Lower leg skin (tissue), 3 donors: ENCODE measurements at regions not wholly inside any gene's neighbourhood (a gene's known extent, or its start where the extent isn't known, plus 50 kb on each side); places are given as distances from the start of the nearest gene placed in this dataset.

Experiments used
- POLR2A ChIP-seq, 2 donors: fragments of 450-650 bp; IDR thresholded peaks; one replicate each; pipeline ENCODE4 v1.6.1; 2016 to 2017; ENCODE audit warnings: antibody characterized with exemption in 2 of 2, mild to moderate bottlenecking in 1 of 2, moderate library complexity in 1 of 2
- TF ChIP-seq, protein P1 (sequence below), 3 donors: fragments of 450-650 bp; IDR thresholded peaks; one replicate each; pipeline ENCODE4 v1.5.1; 2016; ENCODE audit warnings: antibody characterized with exemption in 3 of 3, mild to moderate bottlenecking in 3 of 3, moderate library complexity in 2 of 3

DNA sequence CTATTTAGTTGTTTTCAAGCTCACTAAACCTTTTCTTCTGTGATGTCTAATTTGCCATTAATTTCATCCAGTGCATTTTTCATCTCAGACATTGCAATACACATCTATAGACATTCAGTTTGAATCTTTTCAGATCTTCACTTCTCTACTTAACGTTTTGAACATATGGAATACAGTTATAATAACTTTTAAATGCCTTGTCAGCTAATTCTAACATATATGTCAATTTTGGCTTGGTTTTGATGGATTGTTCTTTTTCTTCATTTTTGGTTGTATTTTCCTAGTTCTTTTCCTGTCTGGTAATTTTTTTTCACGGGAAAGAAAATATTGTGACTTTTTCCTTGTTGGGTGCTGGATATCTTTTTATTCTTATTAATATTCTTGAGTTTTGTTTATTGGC lies 215.3 kb downstream of the ATP23 start:
- TF ChIP-seq, protein P1, sequence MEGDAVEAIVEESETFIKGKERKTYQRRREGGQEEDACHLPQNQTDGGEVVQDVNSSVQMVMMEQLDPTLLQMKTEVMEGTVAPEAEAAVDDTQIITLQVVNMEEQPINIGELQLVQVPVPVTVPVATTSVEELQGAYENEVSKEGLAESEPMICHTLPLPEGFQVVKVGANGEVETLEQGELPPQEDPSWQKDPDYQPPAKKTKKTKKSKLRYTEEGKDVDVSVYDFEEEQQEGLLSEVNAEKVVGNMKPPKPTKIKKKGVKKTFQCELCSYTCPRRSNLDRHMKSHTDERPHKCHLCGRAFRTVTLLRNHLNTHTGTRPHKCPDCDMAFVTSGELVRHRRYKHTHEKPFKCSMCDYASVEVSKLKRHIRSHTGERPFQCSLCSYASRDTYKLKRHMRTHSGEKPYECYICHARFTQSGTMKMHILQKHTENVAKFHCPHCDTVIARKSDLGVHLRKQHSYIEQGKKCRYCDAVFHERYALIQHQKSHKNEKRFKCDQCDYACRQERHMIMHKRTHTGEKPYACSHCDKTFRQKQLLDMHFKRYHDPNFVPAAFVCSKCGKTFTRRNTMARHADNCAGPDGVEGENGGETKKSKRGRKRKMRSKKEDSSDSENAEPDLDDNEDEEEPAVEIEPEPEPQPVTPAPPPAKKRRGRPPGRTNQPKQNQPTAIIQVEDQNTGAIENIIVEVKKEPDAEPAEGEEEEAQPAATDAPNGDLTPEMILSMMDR (IDR thresholded peaks at IDR 0.05) = no peak
- TF ChIP-seq POLR2A (IDR thresholded peaks at IDR 0.05) = no peak
